ENCODE measurements at regions not wholly inside any gene's neighbourhood (a gene's known extent, or its start where the extent isn't known, plus 50 kb on each side); places are given as distances from the start of the nearest gene placed in this dataset.
"Not testable (repeated sequence)": the region's sequence is repeated elsewhere in the genome, so short reads cannot be mapped to it uniquely, and the experiment has no call there.

GRCh38 chr15:31710806-31711205 lies 319.5 kb upstream of the CHRNA7 start:
- TF ChIP-seq POLR2A, CTCF, EP300 (IDR thresholded peaks at IDR 0.05): not testable (repeated sequence)
